ENCODE measurements at regions not wholly inside any gene's neighbourhood (a gene's known extent, or its start where the extent isn't known, plus 50 kb on each side); places are given as distances from the start of the nearest gene placed in this dataset.

- TF ChIP-seq CTCF (conservative IDR thresholded peaks at IDR 0.05; ENCODE audit: low read depth in 2 of 2) (no peak), EZH2phosphoT487 (IDR thresholded peaks at IDR 0.05; ENCODE audit: unreplicated experiment) (no peak), JUNB (IDR thresholded peaks at IDR 0.05; ENCODE audit: unreplicated experiment) (no peak), EZH2 (IDR thresholded peaks at IDR 0.05; ENCODE audit: low read depth, unreplicated experiment) (no peak), POLR2AphosphoS5 (IDR thresholded peaks at IDR 0.05; ENCODE audit: low read depth) (no peak), CREB1 (CRISPR knock-in tag; IDR thresholded peaks at IDR 0.05; ENCODE audit: low read depth) (no peak), ETS1 (IDR thresholded peaks at IDR 0.05) (no peak), REST (IDR thresholded peaks at IDR 0.05; ENCODE audit: unreplicated experiment) (no peak), ZNF331 (CRISPR knock-in tag; IDR thresholded peaks at IDR 0.05; ENCODE audit: low read depth) (no peak)
These were observed 583.0 kb downstream of the IRS1 start for GRCh38 chr2:226216575-226216974.
